HG03066 (cell line): ENCODE measurements at regions not wholly inside any gene's neighbourhood (a gene's known extent, or its start where the extent isn't known, plus 50 kb on each side); places are given as distances from the start of the nearest gene placed in this dataset.
"Not testable (repeated sequence)": the region's sequence is repeated elsewhere in the genome, so short reads cannot be mapped to it uniquely, and the experiment has no call there.

Source experiments
- ATAC-seq: cut with Tn5 transposase; IDR thresholded peaks from one replicate; pipeline ENCODE4 v1.9.1; 2021; ENCODE audit warnings: low read depth; ENCODE audit not compliant: unreplicated experiment

DNA sequence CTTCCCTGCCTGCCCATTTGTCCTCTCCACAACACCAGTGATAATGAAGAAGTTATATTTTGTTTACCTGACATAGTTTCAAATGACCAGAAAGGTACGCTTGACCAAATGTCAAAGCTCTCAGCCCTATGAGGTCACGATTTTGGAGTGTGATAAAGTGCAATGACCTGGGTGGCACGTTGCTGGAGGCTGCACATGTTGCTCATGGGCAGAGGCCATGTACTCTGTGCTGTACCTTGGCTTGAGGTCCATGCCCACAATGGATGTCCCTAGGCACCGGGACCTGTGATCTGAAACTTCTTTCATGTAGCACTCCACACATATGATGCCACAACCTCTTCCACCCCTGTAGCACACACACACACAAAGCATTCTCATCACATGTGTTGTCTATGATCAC is 164.0 kb upstream of the HEY2 start:
- no peak for ATAC-seq

- no peak for ATAC-seq
Measured at GRCh38 chr6:125586074-125586473, 163.4 kb upstream of the HEY2 start.

GRCh38 chr6:125586605-125587004 is 162.8 kb upstream of the HEY2 start:
- ATAC-seq = no peak

DNA sequence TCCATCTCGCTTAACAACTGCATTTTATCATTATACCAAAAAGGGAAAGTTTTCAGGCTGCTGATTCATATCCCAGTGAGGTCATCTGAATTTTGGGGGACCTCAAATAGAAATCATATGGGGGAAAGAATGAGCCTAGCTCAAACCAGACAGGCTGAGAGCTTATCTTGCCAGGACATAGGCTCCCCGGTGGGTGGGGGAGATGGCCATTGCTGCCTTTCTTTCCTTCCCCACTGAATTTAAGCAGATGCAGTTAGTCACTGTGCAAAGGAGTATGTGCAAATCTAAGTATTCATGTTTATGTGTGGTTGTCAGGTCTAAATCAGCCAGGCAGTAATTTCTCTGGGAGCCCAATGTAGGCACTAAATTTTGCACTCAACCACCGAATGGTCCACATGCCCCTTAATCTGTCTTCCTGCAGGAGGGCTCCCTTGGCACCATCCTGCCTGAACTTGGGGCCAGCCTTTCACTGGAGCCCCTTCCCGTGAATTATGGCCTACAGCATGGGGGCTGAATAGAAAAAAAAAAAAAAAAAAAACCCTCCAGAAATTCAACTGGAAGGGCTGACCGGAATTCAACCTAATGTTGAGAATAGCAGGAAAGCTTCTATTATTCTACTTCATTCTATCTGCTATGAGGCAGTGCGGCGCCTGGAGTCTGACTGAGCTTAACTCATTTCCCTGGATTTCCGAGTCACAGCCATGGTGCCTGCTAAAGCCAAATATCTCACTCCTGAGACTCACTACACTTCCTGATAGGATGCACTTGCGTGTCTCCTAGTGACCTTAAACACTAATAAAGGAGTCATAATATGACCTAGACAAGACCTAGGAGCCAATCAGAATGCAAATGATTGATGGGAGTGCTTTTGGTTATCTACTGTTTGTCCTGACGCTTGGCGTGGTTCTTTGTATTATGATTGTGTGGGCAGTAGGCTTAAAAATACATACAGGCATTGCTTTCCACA is 161.5 kb upstream of the HEY2 start:
- ATAC-seq = no peak

GRCh38 chr6:125591796-125592195 is 157.6 kb upstream of the HEY2 start:
- not testable (repeated sequence) for ATAC-seq

- ATAC-seq = no peak
Measured at GRCh38 chr6:125593746-125594145, 155.7 kb upstream of the HEY2 start.

DNA sequence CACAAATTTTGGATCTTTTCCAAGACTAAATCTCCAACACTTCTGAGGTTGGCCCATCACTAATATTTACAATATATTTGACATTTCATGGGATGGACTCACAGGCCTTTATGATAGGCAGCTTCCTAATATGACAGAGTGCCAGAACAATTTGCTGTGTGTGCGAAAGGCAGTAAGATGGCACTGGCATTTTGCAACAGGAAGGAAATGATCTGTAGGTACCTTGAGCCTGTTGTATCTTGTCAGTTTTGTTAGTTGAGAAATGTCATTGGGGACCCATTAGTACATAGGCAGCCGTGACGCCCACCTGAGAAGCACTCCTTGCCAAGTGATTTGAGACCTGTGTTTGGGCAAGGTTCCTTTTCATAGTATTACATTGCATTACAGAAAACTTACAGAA is 153.4 kb upstream of the HEY2 start:
- ATAC-seq = no peak

DNA sequence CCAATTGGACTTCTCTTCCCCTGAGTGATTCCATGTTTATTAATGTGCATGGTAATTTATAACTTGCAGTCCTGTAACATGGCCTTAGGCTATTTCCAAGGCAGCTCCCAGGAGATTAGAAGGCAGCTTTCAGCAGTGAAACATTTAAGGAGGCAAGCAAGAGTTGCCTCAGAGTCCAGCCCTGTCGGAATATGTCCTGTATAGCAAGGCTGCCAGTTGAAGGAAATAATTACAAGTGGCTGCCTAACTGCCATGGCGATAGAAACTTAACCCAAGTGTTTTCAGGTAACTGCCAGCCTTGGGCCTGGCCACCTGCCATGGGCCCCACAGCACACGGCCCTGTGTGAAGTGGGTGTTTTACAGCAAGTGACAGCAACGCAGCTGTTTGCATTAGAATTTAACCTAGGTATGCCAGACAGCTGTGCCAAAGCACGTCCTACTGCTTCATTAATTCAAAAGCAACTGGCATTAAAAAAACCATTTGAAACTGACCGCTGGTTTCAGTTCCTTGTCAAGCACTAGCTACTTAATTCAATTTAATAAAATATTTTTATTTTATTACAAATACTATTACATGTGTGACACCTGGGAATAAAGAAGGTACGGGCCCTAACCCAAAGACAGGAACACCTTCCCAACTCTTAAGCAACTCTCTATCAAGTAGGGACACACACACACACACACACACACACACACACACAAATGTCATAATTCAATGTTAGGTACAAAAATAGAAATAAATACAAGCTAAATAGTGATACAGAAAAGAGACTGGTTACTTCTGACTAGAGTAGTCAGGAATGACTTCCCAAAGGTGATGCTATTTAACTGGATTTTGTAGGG is 151.8 kb upstream of the HEY2 start:
- no peak for ATAC-seq

GRCh38 chr6:125598422-125598821 is 151.0 kb upstream of the HEY2 start:
- ATAC-seq = no peak

DNA sequence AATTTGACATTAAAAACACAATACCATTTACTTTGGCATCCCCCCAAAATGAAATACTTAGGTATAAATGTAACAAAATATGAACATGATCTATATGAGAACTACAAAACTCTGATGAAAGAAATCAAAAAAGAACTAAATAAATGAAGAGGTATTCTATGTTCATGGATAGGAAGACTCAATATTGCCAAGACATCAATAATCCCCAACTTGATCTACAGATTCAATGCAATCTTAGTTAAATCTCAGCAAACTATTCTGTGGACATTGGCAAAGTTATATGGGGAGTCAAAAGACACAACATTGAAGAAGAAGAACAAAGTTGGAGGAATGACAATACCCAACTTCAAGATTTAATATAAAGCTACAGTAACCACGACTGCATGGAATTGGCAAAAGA is 145.2 kb upstream of the HEY2 start:
- ATAC-seq = no peak

DNA sequence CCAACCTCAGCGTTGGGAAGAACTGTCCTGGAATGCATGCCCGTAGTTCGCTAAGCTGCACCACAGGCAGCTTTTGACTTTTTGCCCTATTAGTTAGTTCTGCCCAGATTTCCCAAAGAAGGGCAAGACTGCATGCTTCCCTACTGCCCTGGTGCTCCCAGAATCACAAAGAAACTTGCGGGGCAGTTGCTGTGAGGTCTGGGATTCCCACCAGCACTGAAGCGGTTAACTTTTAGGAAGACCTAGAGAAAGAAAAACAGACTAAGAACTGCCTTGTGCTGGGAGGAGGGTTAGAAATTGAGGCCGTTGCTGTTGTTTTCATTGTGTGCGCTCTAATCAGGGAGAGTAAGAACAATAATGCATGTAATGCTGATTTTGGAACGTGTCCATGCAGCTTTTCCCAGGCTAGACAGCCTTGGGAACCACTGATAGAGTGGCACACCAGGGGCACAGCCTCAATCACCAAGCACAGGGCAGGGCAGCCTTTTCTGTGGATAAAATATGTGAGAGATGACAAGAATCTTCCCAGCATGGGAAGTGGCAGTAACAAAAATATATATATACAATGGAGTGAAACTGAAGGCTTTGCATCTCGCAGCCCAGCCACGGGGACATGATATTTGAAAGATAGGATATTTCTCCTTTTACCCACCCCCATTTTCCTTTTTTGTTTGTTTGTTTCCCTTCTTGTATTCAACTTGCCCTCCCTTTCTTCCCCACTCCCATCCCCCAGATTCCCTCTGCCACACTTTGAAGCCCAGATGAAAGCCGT is 137.7 kb upstream of the HEY2 start:
- no peak for ATAC-seq

- ATAC-seq = no peak
Measured at GRCh38 chr6:125612345-125612846, 137.0 kb upstream of the HEY2 start.

DNA sequence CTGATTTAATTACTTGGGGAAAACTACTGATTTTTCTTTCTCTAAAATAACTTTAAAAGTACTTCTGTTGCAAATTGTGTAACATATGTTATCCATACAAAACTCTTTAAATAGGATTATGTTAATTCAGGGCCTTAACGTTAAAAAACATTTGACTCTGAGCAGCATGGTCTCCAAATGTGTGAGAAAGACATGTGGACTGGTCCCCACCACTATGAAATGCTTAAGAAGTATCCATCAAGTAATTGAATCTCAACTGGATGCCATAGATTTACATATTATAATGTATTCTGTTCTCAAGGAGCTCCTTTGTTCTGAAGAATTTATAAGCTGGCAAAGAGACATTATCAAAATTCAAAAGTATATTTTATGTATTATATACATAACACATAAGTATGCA is 130.8 kb upstream of the HEY2 start:
- ATAC-seq = no peak

DNA sequence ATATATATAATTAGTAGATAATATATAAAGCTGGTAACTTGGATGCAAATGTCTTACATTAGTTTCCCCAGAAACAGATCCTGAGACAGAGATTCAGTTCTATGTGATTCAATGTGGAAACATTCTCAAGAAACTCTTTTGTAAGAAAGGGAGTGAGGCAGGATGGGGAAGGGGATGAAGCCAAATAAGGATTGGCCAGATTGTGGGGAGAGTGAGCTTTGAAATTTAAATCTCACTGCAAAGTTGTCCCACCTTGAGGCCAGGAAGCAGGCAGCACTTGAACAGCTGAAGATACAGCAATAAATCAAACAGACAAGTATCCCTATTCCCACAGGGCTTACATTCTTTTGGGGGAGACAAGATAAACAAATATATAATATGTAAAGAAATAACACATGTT is 126.3 kb upstream of the HEY2 start:
- no peak for ATAC-seq

- ATAC-seq = no peak
Measured at GRCh38 chr6:125631165-125631564, 118.3 kb upstream of the HEY2 start.

GRCh38 chr6:125636011-125636410 is 113.4 kb upstream of the HEY2 start:
- not testable (repeated sequence) for ATAC-seq

DNA sequence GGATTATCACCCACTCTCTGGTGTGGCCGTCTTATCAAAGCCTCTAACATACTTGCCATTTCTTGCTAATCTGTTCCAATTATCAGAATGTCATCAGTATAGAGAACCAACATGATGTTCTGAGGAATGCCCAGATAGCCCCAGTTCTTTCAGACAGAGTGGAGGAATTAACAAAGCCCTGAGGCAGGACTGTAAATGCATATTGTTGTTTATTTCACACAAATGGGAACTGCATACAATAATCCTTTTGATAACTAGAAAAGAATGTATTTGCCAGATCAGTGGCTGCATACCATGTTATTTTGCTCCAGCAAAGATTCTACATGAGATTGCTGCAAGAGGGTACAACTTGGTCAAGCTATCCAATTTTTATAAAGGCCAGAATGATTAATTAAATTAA is 112.8 kb upstream of the HEY2 start:
- no peak for ATAC-seq

DNA sequence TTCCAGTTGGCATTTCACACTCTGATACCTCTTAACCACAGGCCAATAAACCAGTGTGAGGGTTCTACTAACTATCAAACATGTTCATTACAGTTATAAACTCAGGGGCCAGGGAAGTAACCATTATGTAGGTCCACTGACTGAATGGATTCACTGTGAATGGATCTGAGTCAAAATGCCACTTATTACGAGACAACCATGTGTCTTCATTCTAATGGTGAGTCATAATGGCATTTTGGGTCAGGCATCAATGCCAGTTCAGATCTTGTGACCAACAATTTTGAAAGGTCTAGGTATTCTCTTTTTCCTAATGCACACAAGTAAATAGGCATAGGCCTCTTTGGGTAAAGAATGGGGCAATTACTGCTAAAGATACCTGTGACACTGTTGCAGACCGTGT is 112.2 kb upstream of the HEY2 start:
- ATAC-seq = no peak

- no peak for ATAC-seq
Measured at GRCh38 chr6:125639466-125640020, 109.9 kb upstream of the HEY2 start.

GRCh38 chr6:125640441-125641150 is 108.8 kb upstream of the HEY2 start:
- ATAC-seq = no peak
